ENCODE measurements at regions not wholly inside any gene's neighbourhood (a gene's known extent, or its start where the extent isn't known, plus 50 kb on each side); places are given as distances from the start of the nearest gene placed in this dataset.

GRCh38 chr11:27193434-27194225 is 153.0 kb downstream of the BBOX1 start:
- DNase-seq (ENCODE audit: low spot score), result no peak

GRCh38 chr11:27192184-27192583 is 151.6 kb downstream of the BBOX1 start:
- DNase-seq (ENCODE audit: low spot score), result no peak

GRCh38 chr11:27191639-27192038 is 151.0 kb downstream of the BBOX1 start:
- DNase-seq (ENCODE audit: low spot score), result no peak

GRCh38 chr11:27188696-27189095 is 148.1 kb downstream of the BBOX1 start:
- DNase-seq (ENCODE audit: low spot score), result no peak

- DNase-seq (ENCODE audit: low spot score), result no peak
Observed at GRCh38 chr11:27187848-27188621, 147.4 kb downstream of the BBOX1 start.

GRCh38 chr11:27187075-27187847 is 146.6 kb downstream of the BBOX1 start:
- no peak for DNase-seq (ENCODE audit: low spot score)

- DNase-seq (ENCODE audit: low spot score), result no peak
Observed at GRCh38 chr11:27186580-27186979, 146.0 kb downstream of the BBOX1 start.

GRCh38 chr11:27184458-27185312 is 144.1 kb downstream of the BBOX1 start:
- no peak for DNase-seq (ENCODE audit: low spot score)

GRCh38 chr11:27183672-27184457 is 143.2 kb downstream of the BBOX1 start:
- peak; percentile 74 for DNase-seq (ENCODE audit: low spot score)

- no peak for DNase-seq (ENCODE audit: low spot score)
Observed at GRCh38 chr11:27179334-27179733, 138.7 kb downstream of the BBOX1 start.

- no peak for DNase-seq (ENCODE audit: low spot score)
Observed at GRCh38 chr11:27178859-27179258, 138.2 kb downstream of the BBOX1 start.

Measured in H4 (cell line).